ENCODE measurements at regions not wholly inside any gene's neighbourhood (a gene's known extent, or its start where the extent isn't known, plus 50 kb on each side); places are given as distances from the start of the nearest gene placed in this dataset.

- Histone ChIP-seq H3K36me3 (ENCODE audit: control insufficient read depth in 2 of 2, insufficient read depth in 1 of 2, low read length in 2 of 2) (no peaks in the 10 kb centered on the region), H3K4me3 (ENCODE audit: low read depth, low read length) (no peak overlapping the region), H3K27ac (ENCODE audit: extremely low read depth, low read depth, low read length) (no peak overlapping the region), H3K4me1 (ENCODE audit: control insufficient read depth, insufficient read depth, low read length) (no peaks in the 10 kb centered on the region), H3K9me3 (ENCODE audit: control insufficient read depth, insufficient read depth, low read depth, low read length) (no peaks in the 10 kb centered on the region)
- no peak for TF ChIP-seq ZNF140 (tag by site-specific recombination; IDR thresholded peaks at IDR 0.05)
- TF ChIP-seq RBAK (tag by site-specific recombination; IDR thresholded peaks at IDR 0.05): no peak
- no peak for TF ChIP-seq ZNF747 (tag by site-specific recombination; IDR thresholded peaks at IDR 0.05)
- no peak for TF ChIP-seq GLI4 (tag by site-specific recombination; IDR thresholded peaks at IDR 0.05)
- no peak for TF ChIP-seq SP3 (tag by site-specific recombination; IDR thresholded peaks at IDR 0.05)
- no peak for TF ChIP-seq ZNF426 (tag by site-specific recombination; IDR thresholded peaks at IDR 0.05)
- TF ChIP-seq ZNF133 (tag by site-specific recombination; IDR thresholded peaks at IDR 0.05): no peak
- no peak for TF ChIP-seq ZNF530 (tag by site-specific recombination; IDR thresholded peaks at IDR 0.05; ENCODE audit: low read depth)
- TF ChIP-seq ZNF776 (tag by site-specific recombination; IDR thresholded peaks at IDR 0.05; ENCODE audit: borderline replicate concordance): no peak
- TF ChIP-seq ZNF341 (tag by site-specific recombination; IDR thresholded peaks at IDR 0.05; ENCODE audit: low read depth): no peak
- POLR2A ChIA-PET: no interaction called here
- CTCF ChIA-PET: no interaction called here
Measured at GRCh38 chr21:25494804-25495203, 112.5 kb downstream of the MRPL39 start.

GRCh38 chr21:25493722-25494121, 113.6 kb downstream of the MRPL39 start:
- POLR2A ChIA-PET: no interaction called here
- Histone ChIP-seq H3K27ac (ENCODE audit: extremely low read depth, low read depth, low read length) (no peak overlapping the region), H3K9me3 (ENCODE audit: control insufficient read depth, insufficient read depth, low read depth, low read length) (no peaks in the 10 kb centered on the region), H3K4me3 (ENCODE audit: low read depth, low read length) (no peak overlapping the region), H3K36me3 (ENCODE audit: control insufficient read depth in 2 of 2, insufficient read depth in 1 of 2, low read length in 2 of 2) (no peaks in the 10 kb centered on the region), H3K4me1 (ENCODE audit: control insufficient read depth, insufficient read depth, low read length) (no peaks in the 10 kb centered on the region)
- TF ChIP-seq ZNF600 (tag by site-specific recombination; IDR thresholded peaks at IDR 0.05) (no peak), ZNF146 (tag by site-specific recombination; IDR thresholded peaks at IDR 0.05) (peak; percentile 61; the same call in 1 of the 2 replicates)
- CTCF ChIA-PET: no interaction called here

GRCh38 chr21:25491267-25491666, 116.0 kb downstream of the MRPL39 start:
- CTCF ChIA-PET: interaction anchor here (1.0 kb wide), 1 partner anchor 10 kb away, joined by 3 read pairs; no protein-coding TSS in a partner anchor
- Histone ChIP-seq H3K9me3 (ENCODE audit: control insufficient read depth, insufficient read depth, low read depth, low read length) (no peaks in the 10 kb centered on the region), H3K27ac (ENCODE audit: extremely low read depth, low read depth, low read length) (no peak overlapping the region), H3K4me1 (ENCODE audit: control insufficient read depth, insufficient read depth, low read length) (no peaks in the 10 kb centered on the region), H3K4me3 (ENCODE audit: low read depth, low read length) (no peak overlapping the region), H3K36me3 (ENCODE audit: control insufficient read depth in 2 of 2, insufficient read depth in 1 of 2, low read length in 2 of 2) (no peaks in the 10 kb centered on the region)
- TF ChIP-seq ZNF529 (tag by site-specific recombination; IDR thresholded peaks at IDR 0.05; ENCODE audit: insufficient replicate concordance) (no peak), ZFP37 (tag by site-specific recombination; IDR thresholded peaks at IDR 0.05) (no peak), AEBP2 (tag by site-specific recombination; IDR thresholded peaks at IDR 0.05; ENCODE audit: borderline replicate concordance) (no peak), ZNF391 (tag by site-specific recombination; IDR thresholded peaks at IDR 0.05; ENCODE audit: borderline replicate concordance, low read depth) (no peak), PRDM4 (tag by site-specific recombination; IDR thresholded peaks at IDR 0.05) (no peak), ZNF596 (tag by site-specific recombination; IDR thresholded peaks at IDR 0.05) (no peak), WT1 (tag by site-specific recombination; IDR thresholded peaks at IDR 0.05) (no peak), TSHZ1 (tag by site-specific recombination; IDR thresholded peaks at IDR 0.05; ENCODE audit: borderline replicate concordance) (no peak), ZNF433 (tag by site-specific recombination; IDR thresholded peaks at IDR 0.05; ENCODE audit: low read depth) (no peak), ZNF280D (tag by site-specific recombination; IDR thresholded peaks at IDR 0.05) (no peak)
- POLR2A ChIA-PET: no interaction called here

All from HEK293 (cell line).